IPS-11a (cell line): ENCODE measurements at regions not wholly inside any gene's neighbourhood (a gene's known extent, or its start where the extent isn't known, plus 50 kb on each side); places are given as distances from the start of the nearest gene placed in this dataset.
A peak's percentile ranks its signal among the peaks of the same experiment; 100 is the strongest.
"Not testable (repeated sequence)": the region's sequence is repeated elsewhere in the genome, so short reads cannot be mapped to it uniquely, and the experiment has no call there.

Experiments used
- H3K4me3 ChIP-seq: one replicate; pipeline ENCODE4 v1.5.1; 2013; ENCODE audit warnings: low read depth, low read length, control low read depth

DNA sequence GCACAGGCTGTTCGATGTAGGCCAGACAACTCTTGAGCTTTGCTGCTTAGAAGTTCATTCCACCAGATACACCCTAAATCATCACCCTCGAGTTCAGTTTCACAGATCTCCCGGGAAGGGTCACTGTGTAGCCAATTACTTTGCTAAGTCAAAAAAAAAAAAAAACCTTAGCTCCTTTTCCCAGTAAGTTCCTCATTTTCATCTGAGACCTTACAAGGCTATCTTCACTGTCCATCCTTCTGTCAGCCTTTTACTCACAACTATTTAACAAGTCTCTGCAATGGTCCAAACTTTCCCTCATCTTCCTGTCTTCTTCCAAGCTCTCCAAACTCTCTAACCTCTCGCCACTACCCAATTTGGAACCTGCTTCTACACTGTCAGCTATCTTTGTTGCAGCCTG is 615.9 kb upstream of the DEFB115 start:
- H3K4me3 ChIP-seq: not testable (repeated sequence)

GRCh38 chr20:30660982-30661381 is 596.5 kb upstream of the DEFB115 start:
- H3K4me3 ChIP-seq: not testable (repeated sequence)

DNA sequence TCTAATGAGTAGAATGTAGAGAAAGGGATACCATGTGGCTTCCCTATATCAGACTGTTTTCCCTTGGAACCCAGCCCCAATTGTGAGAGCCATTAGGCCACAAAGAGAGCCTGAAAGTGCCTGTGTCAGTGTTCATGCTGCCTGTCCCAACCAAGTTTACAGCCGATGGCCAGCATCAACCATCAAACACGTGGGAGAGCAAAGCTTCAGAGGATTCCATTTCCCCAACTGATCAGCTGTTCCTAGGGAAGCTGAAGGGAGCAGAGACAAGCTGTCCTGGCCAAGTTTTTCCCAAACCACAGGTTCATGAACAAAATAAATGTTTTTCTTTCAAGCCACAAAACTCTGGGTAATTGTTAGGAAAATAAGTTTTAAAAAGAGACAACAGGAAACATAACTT is 589.0 kb upstream of the DEFB115 start:
- not testable (repeated sequence) for H3K4me3 ChIP-seq

- not testable (repeated sequence) for H3K4me3 ChIP-seq
Measured at GRCh38 chr20:30669330-30670029, 588.0 kb upstream of the DEFB115 start.

GRCh38 chr20:30671120-30671519 is 586.3 kb upstream of the DEFB115 start:
- not testable (repeated sequence) for H3K4me3 ChIP-seq

GRCh38 chr20:30675988-30676564 is 581.4 kb upstream of the DEFB115 start:
- not testable (repeated sequence) for H3K4me3 ChIP-seq

- not testable (repeated sequence) for H3K4me3 ChIP-seq
Measured at GRCh38 chr20:30682236-30682635, 575.2 kb upstream of the DEFB115 start.

GRCh38 chr20:30712861-30713260 is 544.6 kb upstream of the DEFB115 start:
- H3K4me3 ChIP-seq: not testable (repeated sequence)

DNA sequence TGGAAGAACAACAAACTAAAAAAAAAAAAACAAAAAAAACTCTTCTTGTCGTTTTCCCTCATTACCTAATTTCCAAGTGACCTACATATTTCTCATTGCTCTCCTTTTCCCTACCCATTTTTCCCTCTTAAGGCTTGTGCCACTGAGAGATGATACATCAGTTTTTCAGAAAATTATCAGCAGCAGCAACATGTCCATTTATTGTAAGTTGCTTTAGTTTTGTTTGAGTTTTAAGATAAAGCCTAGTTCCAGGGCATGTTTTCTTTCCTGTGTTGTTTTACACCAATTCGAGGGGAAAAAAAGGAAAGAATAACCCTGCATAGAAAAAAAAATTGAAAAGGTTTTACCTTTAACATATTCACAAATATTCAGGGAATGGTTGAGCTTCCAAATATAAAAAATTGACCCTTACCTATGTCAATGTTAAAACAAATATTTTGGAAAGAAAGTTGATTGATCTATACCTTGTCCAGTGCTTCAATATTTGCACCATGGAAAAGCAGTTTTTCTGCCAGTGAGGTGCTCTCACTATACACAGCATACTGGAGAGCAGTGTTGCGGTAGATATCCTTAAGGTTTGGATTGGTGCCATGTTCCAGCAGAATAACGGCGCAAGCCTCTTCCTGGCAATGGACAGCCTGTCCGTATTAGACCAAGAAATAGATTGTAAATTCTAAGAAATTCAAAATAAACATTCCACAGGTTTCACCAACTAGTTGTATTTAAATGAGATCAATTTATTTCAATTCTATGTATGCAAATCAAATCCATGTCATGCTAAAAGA is 537.9 kb upstream of the DEFB115 start:
- H3K4me3 ChIP-seq: not testable (repeated sequence)

DNA sequence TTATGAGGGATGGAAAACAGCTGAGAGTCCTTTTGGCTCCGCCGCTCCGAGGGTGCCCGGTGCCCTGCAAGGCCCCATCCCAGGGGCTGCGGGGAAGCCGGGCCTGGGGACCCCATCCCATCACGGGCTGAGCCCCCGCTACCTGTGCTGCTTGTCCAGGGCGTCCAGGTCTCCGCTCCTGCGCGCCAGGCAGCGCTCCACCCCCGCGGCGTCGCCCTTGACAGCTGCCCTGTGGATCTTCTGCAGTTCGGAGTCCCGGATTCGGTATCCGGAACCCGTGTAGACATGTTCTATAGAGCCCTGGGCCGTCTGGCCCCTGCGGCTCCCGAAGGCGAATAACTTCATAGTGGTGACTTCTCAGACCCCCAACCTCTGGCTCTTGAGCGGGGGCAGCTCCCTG is 534.0 kb upstream of the DEFB115 start:
- H3K4me3 ChIP-seq: peak overlapping the region; percentile 27

DNA sequence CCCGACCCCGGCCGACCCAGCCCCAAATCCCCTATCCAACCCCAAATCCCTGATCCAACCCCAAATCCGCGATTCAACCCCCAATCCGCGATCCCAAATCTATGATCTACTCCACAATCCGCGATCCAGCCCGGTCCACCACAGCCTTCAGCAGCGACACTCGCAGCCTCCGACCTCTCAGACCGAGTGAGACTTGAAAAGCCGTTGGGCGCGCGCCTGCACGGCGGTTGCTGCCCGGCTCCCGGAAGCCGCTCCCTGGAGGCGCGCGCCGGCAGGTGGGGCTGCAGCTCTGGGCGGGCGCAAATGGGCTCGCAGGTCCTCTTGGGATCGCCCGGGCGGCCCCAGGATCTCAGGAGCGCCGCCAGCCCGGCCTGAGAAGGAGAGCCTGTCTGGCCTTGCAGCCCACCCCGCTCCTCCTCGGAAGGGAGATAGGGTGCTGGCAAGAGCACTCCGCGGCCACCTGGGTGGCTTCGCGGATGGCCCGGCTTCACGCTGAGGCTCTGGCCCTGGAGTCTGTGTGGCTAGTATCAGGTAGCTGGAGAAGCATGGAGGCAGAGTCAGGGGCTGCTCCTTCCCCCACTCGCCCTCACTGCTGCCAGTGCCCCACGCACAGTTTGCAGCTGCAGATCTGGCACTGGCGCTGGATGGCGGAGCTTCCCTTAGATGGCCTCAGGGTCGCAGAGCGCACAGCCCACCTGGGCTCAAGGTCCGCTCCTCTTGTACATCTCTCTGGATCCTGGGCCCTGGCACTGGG is 533.4 kb upstream of the DEFB115 start:
- H3K4me3 ChIP-seq: peak overlapping the region; percentile 27

GRCh38 chr20:30724688-30725074 is 532.8 kb upstream of the DEFB115 start:
- not testable (repeated sequence) for H3K4me3 ChIP-seq

- not testable (repeated sequence) for H3K4me3 ChIP-seq
Measured at GRCh38 chr20:30725188-30725587, 532.3 kb upstream of the DEFB115 start.

DNA sequence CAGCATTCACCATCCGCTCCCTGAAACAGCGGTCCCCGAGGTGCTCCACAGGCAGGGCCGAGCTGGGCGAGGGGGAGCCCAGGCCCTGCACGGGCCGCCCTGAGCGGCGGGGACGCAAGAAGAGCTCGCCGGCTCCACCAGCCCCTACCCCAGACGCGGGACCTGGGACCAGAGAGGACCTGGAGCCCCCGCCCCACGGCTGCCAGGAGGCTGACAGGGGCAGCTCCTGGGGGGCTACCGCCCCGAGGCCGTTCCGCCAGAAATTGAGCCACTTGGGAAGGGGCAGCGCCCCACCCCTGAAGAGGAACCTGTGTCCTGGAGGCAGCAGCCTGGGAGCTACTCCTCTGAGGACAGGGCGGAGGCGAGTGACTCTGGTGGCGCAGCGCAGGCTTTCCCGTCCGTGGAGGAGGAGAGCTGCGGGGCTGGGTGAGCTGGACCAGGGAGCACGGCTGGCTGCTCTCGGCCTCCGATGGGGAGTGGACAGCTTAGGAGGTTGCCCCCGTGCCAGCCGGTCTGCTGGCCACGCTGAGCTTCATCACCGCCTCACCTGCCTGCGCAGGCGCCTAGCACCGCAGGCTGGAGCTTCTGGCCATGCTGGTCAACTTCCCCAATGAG is 529.1 kb upstream of the DEFB115 start:
- H3K4me3 ChIP-seq: not testable (repeated sequence)
